ENCODE measurements at regions not wholly inside any gene's neighbourhood (a gene's known extent, or its start where the extent isn't known, plus 50 kb on each side); places are given as distances from the start of the nearest gene placed in this dataset.

DNA sequence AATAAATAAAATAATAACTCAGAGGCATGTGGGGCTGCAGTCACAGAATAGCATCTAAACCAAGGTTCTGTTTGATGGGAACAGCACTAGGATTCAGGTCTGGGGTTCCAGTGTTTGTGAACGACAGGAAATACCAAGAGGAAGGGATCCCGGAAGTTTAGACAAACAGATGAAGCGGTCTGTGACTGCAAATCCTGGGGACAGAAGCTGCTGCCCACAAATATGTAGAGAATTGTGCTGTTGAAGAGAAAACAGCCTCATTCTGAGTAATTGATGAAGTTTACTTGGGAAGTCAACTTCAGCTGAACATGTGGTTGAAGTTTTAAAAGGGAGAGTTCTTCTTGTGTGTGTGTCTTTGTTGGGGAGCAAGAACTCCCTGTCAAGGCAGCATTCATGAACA lies 98.4 kb upstream of the TBX5 start:
- intact Hi-C loops (cut with DNase I), result no loop called here
- no peaks in the 10 kb centered on the region for H3K4me1 ChIP-seq
- no peaks in the 10 kb centered on the region for H3K9me3 ChIP-seq
- no peaks in the 10 kb centered on the region for H3K36me3 ChIP-seq
- peaks cover 22% of the 10 kb centered on the region for H3K27me3 ChIP-seq
- H3K27ac ChIP-seq, result no peak overlapping the region
- no peak overlapping the region for H3K4me3 ChIP-seq
- TF ChIP-seq, protein P1, sequence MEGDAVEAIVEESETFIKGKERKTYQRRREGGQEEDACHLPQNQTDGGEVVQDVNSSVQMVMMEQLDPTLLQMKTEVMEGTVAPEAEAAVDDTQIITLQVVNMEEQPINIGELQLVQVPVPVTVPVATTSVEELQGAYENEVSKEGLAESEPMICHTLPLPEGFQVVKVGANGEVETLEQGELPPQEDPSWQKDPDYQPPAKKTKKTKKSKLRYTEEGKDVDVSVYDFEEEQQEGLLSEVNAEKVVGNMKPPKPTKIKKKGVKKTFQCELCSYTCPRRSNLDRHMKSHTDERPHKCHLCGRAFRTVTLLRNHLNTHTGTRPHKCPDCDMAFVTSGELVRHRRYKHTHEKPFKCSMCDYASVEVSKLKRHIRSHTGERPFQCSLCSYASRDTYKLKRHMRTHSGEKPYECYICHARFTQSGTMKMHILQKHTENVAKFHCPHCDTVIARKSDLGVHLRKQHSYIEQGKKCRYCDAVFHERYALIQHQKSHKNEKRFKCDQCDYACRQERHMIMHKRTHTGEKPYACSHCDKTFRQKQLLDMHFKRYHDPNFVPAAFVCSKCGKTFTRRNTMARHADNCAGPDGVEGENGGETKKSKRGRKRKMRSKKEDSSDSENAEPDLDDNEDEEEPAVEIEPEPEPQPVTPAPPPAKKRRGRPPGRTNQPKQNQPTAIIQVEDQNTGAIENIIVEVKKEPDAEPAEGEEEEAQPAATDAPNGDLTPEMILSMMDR (IDR thresholded peaks at IDR 0.05), result no peak
- ATAC-seq, result no peak
- no peak for DNase-seq

DNA sequence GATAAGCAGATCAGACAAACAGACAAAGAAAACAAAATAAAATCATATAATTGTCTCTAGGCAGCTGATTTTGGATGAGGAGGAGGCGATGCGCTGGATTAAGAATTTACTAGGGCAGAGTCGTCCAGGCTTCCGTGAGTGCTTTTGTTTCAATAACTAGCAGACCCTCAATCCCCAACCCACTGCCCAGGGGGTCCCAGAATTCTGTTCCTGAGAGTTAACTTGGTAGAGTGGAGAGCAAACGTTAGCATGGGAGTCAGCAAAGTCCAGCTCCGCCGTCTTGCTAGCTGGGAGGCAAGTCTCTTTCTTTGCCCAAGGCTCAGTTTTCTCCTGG lies 95.5 kb upstream of the TBX5 start:
- DNase-seq, result no peak
- H3K4me1 ChIP-seq, result no peaks in the 10 kb centered on the region
- TF ChIP-seq, protein P1 (IDR thresholded peaks at IDR 0.05), result no peak
- H3K36me3 ChIP-seq, result no peaks in the 10 kb centered on the region
- H3K27ac ChIP-seq, result no peak overlapping the region
- H3K27me3 ChIP-seq, result peaks cover 28% of the 10 kb centered on the region
- ATAC-seq, result no peak
- no peak overlapping the region for H3K4me3 ChIP-seq
- intact Hi-C loops (cut with DNase I), result no loop called here
- no peaks in the 10 kb centered on the region for H3K9me3 ChIP-seq

DNA sequence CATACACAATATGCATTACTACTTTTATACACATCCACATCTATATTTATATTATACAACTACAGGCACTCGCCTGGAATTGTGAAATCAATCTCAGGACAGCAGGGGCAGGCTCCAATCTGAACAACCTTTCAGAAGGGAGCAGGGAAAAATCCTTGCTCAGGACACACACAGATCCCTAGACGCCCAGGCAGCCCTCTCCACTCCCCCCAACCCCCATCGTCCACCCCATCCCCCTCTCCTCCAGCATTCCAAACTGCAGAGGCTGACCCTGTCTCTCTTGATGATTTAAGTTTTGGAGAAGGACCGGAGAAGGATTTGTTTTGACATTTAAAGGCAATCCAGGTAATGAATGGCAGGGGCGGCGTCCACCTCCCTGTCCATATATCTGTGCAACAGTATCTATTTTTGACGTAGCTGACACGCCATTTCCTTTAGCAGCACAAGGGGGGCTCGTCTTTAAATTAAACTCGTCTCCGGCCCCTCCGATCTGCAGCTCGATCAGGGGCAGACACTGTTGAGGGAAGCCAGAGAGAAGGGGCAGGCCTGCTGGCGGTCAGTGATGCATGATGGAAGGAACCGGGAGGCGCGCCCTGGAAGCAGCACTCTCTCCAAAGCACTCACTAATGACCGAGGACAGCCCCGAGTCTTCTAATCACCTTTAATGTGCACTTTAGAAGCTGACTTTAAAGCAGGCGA lies 95.0 kb upstream of the TBX5 start:
- H3K9me3 ChIP-seq, result no peaks in the 10 kb centered on the region
- no peak overlapping the region for H3K4me3 ChIP-seq
- TF ChIP-seq, protein P1 (IDR thresholded peaks at IDR 0.05), result no peak
- no peak for ATAC-seq
- intact Hi-C loops (cut with DNase I), result no loop called here
- H3K27me3 ChIP-seq, result peaks cover 28% of the 10 kb centered on the region
- DNase-seq, result no peak
- no peak overlapping the region for H3K27ac ChIP-seq
- no peaks in the 10 kb centered on the region for H3K4me1 ChIP-seq
- H3K36me3 ChIP-seq, result no peaks in the 10 kb centered on the region

DNA sequence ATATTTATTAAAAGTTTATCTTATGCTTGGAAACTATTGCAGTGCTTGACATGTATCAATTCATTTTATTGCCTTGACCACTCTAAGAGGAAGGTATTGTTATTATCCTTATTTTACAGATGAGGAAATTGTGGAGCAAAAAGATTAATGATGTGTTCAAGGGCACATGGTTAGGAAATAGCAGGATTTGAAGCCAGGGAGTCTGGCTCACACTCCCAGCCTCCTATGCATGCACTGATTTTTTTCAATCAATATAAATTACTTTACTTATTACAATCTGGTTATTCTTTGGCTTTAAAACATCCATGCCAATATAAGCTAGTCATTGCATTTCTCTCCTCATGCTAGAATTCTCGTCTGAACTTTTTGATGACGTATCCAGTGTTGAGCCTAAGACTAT lies 94.2 kb upstream of the TBX5 start:
- Histone ChIP-seq H3K4me1 (no peaks in the 10 kb centered on the region), H3K9me3 (no peaks in the 10 kb centered on the region), H3K27ac (no peak overlapping the region), H3K27me3 (peaks cover 28% of the 10 kb centered on the region), H3K4me3 (no peak overlapping the region), H3K36me3 (no peaks in the 10 kb centered on the region)
- TF ChIP-seq, protein P1 (IDR thresholded peaks at IDR 0.05), result no peak
- ATAC-seq (no peak), DNase-seq (no peak)
- intact Hi-C loops (cut with DNase I), result no loop called here

DNA sequence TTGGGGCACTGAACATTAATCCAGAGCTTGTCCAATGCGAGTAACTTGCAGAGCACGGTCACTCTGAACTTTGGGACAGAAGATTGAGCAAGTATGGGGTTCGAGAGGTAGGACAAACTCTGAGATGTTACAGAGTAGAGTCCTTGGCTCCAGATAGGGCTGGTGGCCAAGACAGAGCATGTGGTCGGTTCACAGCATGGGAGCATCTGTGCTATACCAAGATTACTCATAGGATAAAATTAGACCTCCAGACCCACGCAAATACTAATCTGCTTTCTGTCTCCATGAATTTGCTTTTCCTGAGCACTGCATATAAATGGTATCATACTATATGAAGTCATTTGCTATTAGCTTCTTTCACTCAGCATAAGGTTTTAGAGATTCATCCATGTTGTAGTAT lies 93.4 kb upstream of the TBX5 start:
- H3K27me3 ChIP-seq, result peaks cover 28% of the 10 kb centered on the region

More for the DNA sequence above, 93.4 kb upstream of the TBX5 start:
- Histone ChIP-seq H3K4me3 (no peak overlapping the region), H3K9me3 (no peaks in the 10 kb centered on the region), H3K27ac (no peak overlapping the region), H3K4me1 (no peaks in the 10 kb centered on the region), H3K36me3 (no peaks in the 10 kb centered on the region)
- DNase-seq, result no peak
- ATAC-seq, result no peak
- TF ChIP-seq, protein P1 (IDR thresholded peaks at IDR 0.05), result no peak
- intact Hi-C loops (cut with DNase I), result no loop called here

All from upper lobe of right lung (tissue), 1 donor.